ENCODE measurements at regions not wholly inside any gene's neighbourhood (a gene's known extent, or its start where the extent isn't known, plus 50 kb on each side); places are given as distances from the start of the nearest gene placed in this dataset.
"Not testable (repeated sequence)": the region's sequence is repeated elsewhere in the genome, so short reads cannot be mapped to it uniquely, and the experiment has no call there.

DNA sequence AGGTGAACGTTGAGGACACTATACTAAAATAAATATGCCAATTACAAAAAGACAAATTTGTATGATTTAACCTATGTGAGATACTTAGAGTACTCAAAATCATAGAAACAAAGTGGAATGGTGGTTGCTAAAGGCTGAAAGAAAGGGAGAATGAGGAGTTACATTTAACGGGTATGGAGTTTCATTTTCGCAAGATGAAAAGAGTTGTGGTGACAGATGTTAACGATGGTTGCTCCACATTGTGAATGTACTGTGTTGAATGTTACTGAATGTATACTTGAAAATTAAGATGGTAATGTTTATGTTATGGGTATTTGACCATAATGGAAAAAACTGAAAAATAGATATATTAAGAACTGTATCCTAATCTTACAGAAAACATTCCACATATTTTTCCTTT is 51.3 kb upstream of the MOCS2 start:
- no peak for DNase-seq

DNA sequence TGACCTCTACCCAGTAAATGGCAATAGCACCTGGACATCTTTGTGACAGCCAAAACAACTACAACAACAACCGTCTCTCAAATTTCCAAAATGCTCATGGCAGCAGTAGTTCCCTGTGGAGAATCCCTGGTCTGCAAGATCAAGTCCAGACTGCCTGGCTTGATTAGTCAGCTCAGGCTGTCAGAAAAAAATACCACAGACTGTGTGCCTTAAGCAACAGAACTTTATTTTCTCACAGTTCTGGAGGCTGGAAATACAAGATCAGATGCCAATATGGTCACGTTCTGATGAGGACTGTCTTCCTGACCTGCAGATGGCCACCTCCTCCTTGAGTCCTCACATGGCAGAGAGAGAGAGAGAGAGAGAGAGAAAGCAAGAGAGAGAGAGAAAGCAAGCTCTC is 52.3 kb upstream of the MOCS2 start:
- DNase-seq = no peak

DNA sequence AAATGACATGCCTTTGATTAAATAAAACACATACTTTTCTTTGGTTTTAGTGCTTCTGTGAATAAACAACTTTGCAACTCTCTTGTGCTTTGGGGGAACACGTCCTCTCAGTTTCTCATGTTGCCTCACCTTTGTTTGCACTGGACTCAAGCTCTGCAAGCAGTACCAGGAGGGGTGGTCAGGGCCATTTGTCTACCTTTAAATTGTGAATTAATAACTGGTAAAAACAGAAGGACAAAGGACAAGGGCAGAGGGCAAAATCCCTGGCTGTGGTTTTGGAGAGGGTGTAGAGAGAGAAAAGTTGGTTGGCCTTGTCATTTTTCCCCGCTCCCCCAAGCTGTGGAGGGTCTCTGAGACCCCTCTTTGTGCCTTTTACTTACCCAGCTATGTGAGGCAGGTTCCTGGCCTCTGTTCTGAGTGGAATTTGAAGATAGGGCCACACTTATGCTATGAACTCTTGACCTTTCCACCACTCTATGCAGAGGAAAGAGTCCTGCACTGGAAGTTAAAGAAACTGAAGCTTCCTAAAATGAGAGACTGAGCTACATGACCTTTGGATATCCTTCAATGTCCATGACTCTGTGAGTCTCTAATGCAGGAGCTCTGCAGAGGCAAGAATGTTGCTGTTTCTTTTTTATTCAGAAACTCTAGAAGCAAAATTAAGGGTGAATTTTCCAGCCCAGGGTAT is 55.1 kb upstream of the MOCS2 start:
- DNase-seq = no peak

DNA sequence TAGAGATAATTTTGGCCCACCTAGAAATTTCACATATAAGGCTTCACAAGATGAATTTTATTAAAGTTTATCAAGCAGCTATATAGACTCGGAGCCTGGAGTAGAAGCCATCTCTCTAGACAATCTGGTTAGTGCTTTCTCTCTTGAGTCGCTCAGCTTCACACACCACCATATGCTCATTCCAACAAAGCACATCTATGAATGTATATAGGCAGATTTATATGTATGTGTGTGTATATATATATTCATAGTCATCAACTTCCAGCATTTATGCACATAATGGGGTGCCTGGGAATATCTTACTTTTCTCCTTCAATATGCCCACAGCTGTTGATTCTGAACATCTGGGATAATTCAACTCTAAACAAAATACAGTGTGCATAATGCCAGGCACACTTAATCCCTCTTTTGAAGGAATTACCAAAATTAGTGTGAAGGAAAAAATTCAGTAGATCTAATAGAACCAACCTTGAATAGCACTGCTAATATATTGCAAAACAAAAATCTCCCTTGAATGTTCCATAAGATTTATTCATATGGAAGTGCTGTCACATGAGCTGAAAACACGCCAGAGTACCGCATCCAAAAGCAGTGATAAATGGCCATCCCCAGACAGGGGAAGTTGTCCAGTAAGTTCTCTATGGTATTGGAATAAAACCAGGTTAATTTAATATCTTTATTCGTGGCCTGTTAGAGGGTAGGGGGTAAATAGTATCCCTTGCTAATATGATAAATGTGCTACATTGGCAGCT is 56.0 kb upstream of the MOCS2 start:
- no peak for DNase-seq

DNA sequence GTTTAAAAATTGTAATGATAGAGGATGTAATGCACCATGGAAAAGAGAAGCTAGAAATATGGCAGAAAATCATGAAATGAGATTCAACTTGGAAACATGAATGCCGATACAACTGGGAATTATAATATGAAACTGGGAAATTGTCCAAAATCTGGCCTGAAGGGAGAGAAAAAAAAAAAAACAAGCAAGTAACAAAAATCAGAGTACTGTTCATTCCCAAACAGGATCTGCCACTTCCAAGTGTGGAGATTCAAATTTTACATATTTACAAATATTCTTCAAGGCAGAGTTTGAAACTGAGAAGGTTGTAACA is 56.6 kb upstream of the MOCS2 start:
- DNase-seq = no peak

DNA sequence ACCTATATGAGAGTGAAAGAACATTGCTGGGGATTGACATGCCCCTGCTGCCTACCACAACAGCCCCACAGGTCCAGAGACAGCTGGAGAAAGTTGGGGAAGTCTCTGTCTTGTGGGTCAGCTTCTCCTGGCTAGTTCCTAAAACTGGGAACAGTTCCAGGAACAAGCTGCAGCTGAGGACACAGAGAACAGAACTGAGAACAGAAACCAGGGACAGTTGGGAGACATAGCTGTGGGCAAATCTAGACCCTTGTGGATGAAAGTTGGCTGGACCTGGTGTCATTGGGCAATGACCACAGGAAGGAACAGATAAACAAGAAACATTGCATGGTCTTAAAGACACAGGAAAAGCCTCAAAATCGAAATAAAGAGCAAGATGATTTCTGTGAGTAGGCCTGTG is 58.3 kb upstream of the MOCS2 start:
- no peak for DNase-seq

DNA sequence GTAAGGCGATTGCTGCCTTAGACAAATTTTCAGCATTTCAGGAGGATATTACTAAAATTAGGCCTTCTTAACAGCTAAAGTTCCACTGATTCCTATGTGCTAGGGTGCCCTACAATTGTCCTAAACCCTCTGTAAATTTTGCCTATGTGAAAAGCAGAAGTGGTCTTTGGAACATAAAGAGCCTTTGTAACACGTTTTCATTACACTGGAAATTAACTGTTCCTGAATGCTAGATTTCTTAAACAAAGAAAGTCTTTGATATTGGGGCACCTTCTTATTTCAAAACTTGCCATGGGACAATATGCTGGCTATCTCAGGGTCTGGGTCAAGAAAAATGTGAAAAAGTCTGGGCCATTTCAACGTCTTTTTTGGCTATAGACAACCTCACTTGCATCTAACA is 60.4 kb upstream of the MOCS2 start:
- no peak for DNase-seq

DNA sequence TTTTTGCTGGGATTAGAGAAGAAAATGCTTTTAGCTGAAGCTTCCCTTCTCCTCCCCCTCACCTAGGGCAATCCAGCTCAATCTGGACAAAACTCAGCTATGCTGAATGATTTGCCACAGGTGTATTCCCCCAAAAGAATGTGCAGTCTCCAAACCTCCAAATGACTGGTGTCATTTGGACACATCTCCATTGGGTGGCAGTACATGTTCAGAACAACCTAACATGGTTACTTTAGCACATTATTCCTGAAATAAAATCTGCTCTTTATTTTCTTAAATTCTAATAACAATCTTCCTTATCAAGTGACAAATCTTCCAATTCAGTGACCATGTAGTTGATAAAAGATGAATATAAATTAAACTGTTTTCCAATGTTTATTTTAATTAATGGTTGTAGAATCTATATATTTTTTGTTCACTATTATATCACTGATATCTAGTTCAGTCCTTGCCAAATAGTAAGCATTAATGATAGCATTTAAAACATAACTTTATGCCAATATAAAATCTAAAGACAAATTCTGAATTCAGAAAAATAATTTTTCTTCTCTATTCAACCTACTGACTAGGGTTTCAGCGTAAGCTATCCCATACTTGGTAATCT is 61.3 kb upstream of the MOCS2 start:
- peak; percentile 38 for DNase-seq

DNA sequence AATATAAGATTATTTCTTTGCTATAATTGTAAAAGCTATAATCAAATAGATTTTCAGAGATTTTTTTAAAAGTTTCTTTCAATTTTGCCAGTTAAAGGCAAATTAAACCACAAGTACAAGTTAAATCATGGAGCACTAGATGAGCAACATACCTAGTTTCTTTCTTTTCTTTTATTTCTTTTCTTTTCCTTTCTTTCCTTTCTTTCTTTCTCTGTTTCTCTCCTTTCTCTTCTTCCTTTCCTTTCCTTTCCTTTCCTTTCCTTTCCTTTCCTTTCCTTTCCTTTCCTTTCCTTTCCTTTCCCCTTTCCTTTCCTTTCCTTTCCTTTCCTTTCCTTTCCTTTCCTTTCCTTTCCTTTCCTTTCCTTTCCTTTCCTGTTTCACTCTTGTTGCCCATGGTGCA is 62.5 kb upstream of the MOCS2 start:
- DNase-seq = not testable (repeated sequence)

DNA sequence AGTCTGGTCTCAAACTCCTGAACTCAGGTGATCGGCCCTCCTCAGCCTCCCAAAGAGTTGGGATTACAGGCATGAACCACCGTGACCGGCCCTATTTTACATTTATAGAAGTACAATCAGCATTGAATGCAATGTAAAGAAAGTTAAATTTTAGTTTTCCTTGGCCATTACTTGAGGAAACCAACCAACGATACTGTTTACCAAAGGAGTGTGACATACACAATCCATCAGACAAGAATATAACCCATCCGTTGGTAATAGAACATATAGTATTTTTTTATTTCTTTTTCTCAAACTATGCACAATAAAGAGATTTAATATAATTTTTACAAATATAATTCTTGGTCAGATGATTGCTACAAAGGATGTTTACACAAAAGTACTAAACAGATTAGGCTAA is 63.1 kb upstream of the MOCS2 start:
- DNase-seq = no peak

DNA sequence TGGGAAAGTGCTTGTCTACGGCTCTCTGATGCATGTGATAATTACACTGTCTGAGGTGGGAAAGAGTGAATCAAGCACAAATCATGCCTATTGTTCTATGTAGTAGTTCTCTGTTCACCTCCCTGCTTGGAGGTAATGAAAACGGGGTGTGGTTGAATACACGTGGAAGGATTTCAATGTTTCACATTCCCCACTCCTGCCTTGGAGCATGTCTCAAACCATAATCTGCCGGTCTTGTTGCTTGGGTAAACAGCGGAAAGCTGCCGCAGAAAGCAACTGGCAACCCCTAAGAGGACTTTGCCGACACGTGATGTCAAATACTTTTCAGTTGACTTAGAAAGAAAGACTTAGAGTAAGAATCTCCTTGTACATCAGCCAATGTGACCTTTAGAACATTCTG is 63.5 kb upstream of the MOCS2 start:
- DNase-seq = no peak

DNA sequence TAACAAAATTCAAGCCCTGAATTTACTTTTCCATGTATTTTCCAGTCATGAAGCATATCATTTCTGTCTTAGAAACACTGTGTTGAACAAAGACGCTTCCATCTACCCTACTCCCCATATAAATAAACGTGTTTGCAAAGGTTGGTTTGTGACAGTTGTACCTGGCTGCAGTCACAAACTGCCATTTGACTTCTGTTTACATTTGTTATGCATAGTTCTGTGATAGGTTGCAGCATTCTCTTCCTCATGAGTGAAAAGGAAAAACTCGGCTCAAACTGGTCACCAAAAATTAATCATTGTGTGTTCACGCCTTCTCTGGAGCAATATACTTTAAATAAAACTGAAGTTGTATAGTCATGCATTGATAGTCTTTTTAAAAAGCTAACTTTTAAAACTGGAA is 69.3 kb upstream of the MOCS2 start:
- no peak for DNase-seq

DNA sequence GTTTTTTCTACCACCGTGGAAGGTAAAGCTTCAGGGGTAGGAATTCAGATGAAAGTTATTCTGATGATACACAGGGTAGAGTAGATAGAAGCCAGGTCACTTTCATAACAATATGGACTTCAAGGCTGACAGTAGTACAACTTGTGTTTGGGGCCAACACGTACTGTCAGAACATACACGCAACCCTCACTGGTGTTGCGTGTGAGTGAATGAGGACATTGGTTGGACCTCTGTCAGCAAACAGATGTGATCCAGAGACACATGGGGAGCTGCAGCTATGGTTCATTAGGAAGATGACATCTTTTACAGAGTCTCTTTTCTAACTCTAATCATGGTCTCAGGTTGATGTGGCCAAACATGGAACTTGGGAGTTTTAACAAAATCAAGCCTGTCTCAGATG is 70.1 kb upstream of the MOCS2 start:
- DNase-seq = no peak

DNA sequence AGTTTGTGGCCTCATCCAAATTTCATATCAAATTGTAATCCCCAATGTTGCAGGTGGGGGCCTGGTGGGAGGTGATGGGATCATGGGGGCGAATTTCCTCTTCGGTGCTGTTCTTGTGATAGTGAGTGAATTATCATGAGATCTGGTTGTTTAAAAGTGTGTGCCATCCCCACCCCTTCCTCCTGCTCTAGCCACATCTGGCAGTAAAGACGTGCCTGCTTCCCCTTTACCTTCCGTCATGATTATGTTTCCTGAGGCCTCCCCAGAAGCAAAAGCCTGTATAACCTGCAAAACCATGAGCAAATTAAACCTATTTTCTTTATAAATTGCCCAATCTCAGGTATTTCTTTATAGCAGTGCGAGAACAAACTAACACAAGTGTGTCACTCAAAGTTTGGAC is 71.0 kb upstream of the MOCS2 start:
- DNase-seq = no peak

DNA sequence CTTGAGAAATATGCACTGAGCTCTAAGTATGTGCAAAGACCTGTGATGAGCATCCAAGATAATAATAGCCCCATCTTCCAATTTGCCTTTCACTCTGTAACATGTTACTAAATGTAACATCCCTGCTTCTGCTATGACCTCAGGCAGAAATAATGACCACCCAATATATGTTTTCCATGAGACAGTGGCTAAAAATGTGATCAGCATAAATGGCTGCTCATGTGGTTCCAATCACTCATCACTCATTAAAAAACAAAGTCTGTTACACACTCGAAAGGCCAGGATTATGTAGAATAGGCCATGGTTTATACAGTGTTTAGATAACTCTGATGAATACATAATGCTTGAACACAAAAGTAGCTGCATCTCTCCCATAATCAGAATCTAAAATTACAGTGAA is 71.4 kb upstream of the MOCS2 start:
- no peak for DNase-seq

DNA sequence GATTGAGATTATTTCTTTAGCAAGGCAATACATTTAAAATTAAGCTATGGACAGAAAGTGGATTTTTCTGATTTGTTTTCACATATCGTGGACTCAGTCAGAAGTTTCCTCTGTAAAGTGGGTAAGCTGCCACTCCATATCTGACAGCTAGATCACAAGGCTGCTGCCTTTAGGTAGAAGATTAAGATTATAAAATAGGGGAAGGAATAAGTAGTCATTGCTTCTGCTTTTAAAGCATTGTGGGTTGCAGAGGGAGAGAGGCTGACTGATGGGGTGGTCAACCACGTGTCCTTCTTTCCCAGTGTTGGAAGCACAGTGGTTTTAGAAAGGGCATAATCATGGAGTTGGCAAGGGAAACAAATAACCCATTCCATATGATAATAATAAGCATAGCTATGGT is 74.3 kb upstream of the MOCS2 start:
- no peak for DNase-seq

DNA sequence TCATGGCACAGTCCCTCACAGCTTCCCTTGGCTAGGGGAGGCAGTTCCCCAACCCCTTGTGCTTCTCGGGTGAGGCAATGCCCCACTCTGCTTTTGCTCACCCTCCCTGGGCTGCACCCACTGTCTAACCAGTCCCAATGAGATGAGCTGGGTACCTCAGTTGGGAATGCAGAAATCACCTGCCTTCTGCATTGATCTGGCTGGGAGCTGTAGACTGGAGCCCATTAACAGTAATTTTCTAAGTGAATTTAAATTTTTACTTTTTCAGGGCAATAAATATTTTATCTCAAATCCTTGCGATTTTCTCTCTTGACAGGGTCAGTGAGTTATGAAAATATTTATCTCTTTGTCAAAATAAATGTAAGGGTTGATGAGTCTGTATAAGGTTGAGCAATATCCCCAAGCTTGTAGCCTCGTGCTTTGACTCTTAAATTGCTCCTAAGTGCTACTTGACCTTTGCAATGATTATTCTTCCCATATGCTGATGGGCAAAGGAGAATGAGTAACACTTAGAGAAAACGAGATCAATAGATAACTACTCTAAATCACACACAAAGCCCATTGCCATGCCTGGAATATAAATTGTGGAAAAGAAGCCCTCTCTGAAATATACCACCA is 82.1 kb upstream of the MOCS2 start:
- DNase-seq = no peak

DNA sequence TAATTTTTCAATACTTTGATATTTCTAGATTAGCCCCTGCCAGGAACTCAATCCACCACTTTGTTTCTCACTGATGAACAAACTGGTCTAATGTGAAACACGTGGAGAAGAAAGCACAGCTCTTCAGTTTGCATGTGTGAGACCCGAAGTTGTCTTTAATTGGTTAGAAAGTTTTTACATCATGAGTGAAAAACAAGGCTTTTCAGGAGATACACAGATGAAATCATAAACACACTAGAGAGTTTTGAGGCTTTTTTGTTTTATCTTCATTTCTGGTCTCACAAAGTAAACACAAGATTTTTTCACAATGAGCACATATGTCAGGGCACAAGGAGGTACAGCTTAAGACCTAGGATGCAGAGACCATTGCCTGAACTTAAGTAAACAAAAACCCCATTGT is 84.5 kb upstream of the MOCS2 start:
- DNase-seq = no peak

DNA sequence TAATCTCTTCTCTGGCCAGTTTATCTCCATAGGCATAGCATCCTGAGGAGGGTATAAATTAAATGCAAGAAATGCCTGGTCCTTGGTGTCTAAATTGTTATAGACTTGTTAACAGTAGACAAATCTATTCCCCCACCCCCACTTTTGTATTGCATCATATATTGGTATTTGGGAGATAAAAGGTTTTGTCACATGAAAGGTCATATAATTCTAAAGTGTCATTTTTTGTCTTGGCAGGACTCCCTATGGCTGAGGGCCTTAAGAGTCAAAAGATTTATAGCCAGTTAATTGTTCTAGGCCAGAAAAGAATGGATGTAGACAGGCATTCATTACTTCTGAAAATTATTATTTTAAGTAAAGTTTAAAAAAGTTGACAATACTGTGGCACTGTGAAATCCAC is 90.3 kb upstream of the MOCS2 start:
- DNase-seq = no peak

DNA sequence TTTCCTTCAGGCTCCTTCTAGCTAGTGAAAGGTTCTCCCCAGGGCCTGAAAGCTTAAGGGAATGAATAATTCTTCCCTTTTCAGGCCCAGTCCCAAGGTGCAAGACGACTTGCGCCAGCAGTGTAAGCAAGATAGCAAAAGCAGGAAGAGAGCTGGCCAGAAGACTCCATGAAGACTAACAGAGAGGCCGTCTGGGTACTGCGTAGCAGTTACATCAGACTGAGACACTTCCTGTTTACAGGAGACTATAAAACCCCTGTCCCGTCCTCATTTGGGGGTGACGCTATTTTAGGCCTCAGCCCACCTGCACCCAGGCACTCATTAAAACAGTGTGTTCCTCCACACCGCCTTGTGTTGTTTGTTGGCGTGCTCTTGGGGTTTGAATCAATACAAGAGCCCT is 90.7 kb upstream of the MOCS2 start:
- no peak for DNase-seq

DNA sequence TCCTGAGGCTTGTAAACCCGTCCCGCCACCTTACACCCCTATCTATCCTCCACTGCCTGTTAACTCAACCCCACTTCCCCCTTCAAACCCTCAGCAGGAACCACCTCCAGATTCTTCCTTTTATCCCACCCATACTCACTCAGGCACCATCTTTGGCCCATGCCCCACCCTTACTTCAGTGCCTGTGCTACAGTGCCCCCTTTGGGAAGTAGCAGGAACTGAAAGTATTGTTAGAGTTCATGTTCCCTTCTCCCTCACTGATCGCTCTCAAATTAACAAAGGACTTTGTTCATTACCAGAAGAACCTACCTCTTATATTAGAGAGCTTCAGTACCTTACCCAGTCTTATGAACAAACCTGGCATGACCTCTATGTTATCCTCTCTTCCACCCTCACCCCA is 92.2 kb upstream of the MOCS2 start:
- DNase-seq = no peak

DNA sequence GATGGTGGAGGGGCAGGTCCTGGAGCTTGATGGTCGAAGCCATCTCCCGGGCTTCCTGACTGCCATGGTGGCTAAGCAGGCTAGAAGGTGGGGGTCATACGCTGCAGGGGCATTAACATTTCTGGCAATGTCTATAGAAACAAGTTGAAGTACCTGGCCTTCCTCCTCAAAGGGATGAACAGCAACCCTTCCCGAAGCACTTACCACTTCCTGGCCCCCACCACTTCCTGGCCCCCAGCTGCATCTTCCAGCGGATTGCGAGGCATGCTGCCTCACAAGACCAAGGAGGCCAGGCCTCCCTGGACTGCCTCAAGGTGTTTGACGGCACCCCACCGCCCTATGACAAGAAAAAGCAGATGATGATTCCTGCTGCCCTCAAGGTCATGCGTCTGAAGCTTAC is 97.0 kb upstream of the MOCS2 start:
- DNase-seq = no peak

DNA sequence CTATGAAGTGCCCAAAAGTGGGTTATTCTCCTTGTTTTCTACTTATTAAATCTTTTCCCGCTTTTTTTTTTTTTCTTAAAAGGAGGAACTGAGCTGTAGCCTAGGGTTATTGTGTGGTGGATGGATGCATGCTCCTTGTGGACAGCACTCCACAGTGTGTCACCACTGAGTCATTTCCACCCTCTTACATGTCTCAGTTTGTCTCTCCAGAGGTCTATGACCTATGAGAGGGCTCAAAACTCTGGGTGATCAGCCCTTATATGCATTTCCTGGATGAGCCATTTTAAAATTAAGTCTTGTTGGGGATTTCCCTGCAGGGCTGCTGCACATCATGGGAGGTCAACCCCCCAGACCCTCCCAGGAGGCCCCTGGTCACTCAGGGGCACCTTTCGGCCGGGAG is 102.2 kb upstream of the MOCS2 start:
- no peak for DNase-seq

DNA sequence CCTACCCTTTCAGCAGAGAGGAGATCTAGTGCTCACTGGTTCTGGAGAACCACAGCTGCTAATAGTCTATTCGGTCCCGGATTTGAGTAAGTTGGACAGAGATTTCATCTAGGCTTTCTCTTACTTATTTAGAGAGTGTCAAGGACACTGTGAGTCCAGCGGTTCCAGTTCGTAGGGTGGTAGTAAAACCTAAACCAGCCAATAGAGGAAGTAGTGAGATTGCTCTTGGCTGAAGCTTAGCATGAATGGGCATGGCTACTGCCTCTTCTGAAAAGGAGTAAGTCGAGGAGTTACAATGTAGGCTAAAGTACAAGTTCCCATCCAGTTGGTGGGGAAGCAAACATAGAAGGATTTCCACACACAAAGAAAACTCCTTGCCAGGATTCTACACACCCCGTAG is 109.6 kb upstream of the MOCS2 start:
- no peak for DNase-seq

All from NCI-H2171 treated with DMSO at 0.1 percent for 48 hours (cell line).